SHP77 treated with DMSO at 0.1 percent for 48 hours (cell line): ENCODE measurements at regions not wholly inside any gene's neighbourhood (a gene's known extent, or its start where the extent isn't known, plus 50 kb on each side); places are given as distances from the start of the nearest gene placed in this dataset.

Experiments
- DNase-seq: peaks from one replicate; lab custom pipeline; 2025; lab: John Stamatoyannopoulos, UW

DNA sequence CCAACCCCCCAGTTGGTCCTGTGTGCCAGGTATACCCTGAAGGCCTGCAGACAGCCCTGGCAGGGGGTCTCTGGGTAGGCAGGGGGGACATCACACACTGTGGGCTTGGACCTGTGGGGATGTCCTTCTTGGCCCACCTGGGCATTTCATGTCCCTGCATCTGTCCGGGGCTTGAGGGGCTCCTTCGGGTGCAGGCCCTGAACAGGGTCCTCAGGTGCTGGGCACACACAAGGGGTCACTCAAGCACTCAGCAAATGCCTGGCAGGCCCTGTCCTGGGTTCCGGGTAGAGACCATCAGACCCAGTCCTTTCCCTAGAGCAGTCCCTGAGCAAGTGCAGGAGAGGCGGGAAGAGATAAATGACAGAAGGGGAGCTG is 70.5 kb upstream of the WNT11 start:
- no peak for DNase-seq

DNA sequence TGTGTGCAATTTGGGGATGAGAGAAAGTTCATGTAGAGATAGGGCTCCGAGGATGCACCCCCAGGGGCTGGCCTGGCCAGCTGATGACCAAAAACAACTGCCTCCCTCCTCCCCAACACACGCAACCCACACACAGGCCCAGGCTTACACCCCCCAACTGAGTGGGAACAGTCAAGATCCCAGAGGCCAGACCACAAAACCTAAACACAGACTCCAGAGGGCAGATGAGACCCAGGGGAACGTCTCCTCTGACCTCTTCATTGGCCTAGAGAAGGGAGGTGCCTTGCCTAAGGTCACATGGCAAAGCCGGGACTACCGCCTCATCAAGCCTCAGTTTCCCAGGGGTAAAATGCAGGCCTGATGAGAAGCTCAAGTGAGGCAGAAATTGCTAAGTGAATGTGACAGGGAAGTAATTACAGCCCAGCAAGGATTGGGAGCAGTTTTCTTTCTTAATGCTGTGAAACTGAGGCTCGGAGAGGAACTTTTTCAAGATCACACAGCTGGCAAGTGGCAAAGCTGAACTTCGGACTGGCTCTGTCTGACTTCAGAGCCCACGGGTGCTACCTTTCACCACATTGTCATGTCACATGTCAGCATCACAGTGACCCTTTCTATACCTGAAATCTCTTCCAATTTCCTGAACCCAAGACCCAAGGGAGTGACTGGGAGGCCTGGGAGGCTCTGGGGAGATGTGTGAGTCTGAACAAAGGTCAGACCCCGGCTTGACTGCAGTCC is 69.9 kb upstream of the WNT11 start:
- DNase-seq = no peak

DNA sequence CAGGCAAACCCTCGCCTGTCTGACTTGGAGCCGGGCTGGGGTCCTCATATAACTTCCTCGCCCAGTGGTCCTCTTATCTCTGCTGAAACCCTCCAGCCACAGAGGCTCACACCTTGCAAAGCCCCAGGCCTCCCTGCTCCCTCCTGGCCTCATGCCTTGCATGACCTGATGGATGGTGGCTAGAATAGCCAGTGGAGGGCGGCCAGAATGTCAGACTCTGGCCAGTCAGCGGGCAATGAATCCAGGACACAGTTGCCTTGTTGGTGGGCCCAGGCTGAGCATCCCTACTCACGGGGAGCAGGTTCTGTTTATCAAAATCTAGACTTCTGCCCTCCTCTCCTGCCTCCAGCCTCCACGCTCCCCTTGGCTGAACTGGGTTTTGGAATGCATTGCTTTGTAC is 69.1 kb upstream of the WNT11 start:
- no peak for DNase-seq

DNA sequence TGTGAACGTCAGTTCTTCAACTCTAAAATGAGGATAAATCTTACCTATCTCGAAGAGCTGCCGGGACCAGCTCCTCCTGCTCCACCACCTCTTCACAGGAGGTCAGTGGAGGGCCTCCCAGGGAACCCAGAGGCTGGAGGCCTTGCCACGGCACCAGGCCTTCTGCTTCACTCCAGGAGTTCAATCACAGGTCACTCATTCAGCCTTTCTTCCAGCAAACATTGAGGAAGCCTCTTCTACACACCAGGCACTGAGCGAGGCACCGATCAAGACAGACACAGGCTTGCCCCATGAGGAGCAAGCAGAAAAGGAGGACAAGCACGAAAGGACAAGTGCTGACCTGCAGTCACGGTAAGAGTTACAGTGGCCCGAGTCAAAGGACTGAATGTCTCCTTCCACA is 64.8 kb upstream of the WNT11 start:
- DNase-seq = no peak

DNA sequence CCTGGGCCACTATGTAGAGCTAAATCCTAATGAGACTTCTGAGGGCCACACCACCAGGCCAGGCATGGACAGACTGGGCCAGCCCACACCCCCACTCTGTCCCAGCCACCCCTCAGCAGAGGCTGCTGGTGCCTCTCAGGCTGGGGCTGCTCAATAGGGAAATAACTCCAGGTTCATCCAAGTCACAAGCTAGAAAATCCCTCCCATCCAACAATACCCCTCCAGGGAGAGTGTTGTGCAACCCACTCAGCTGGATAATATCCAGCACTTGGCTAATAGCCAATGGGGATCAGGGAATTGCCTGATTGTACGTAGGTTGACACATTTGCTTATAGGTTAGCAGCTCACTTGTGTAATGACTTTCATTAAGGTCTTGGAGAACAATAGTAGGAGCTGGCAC is 64.1 kb upstream of the WNT11 start:
- DNase-seq = no peak

DNA sequence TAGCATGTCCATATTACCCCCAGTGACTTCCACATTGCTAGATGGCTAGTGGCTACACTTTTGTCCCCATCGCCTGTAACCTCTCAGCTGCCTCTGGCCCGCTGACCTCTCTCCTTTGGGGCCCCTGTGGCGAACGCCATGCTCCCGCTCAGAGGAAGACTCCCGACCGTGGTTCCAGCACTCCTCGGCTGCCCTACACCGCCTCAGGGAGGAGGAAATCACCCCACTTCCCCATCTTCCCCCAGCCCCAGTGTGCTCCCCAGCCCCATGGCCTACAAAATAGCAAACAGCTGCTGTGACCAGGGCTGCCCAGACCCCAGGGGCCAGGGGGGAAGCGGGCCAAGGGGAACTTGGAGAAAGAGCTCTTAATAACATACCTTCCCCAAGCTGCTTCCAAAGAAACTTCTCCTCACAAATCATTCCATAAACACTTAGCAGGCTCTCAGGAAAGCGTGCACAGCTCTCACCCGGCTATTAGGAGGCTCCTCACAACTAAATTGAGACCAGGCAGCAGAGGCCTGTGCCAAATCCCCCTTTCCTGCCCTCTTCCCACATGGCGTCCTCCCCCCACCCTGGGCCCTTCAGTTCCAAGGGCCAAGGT is 63.5 kb upstream of the WNT11 start:
- no peak for DNase-seq

DNA sequence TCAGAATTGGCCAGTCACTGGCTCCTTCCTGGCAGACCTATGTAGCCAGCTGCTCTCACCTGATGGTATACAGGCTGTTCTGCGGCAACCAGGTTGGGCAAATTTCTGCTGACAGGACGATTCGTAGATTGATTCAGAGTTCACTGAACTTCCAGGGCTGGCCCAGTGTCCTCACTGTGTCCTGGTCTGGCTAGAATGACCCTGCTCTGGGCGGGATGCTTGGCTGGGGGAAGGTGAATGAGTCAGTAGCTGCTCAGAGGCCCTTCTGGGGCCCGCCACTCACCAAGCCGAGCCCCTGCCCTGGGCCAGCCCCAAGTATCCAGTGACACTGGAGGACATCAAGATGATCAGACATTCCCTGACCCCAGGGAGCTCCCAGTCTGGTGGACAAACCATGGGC is 62.9 kb upstream of the WNT11 start:
- no peak for DNase-seq

DNA sequence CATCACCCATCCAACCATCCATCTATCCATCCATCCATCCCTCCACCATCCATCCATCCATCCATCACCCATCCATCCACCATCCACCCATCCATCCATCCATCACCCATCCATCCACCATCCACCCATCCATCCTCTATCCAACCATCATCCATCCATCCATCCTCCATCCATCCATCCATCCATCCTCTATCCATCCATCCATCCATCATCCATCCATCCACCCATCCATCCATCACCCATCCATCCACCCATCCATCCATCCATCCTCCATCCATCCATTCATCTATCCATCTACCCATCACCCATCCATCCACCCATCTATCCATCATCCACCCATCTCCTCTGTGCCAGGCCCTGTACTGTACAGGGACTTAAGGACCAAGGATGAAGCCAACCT is 62.2 kb upstream of the WNT11 start:
- DNase-seq = no peak

DNA sequence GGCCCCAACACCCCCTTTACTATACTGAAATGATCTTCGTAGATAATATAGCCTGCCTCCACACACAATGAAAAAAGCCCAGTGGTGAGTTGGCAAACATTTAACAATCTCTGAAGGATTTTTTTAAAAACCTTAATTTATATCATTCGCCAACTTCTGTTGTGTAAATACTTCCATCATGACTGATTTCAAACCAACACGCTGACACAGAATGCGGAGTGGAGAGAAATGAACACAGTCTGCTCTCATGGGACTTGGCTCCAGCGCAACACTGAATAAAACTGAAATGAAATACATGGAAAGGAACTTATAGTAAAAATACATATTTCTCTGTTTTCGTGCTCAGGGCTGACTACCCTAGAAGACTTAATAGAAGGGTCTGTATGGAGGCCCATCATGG is 61.3 kb upstream of the WNT11 start:
- DNase-seq = no peak

DNA sequence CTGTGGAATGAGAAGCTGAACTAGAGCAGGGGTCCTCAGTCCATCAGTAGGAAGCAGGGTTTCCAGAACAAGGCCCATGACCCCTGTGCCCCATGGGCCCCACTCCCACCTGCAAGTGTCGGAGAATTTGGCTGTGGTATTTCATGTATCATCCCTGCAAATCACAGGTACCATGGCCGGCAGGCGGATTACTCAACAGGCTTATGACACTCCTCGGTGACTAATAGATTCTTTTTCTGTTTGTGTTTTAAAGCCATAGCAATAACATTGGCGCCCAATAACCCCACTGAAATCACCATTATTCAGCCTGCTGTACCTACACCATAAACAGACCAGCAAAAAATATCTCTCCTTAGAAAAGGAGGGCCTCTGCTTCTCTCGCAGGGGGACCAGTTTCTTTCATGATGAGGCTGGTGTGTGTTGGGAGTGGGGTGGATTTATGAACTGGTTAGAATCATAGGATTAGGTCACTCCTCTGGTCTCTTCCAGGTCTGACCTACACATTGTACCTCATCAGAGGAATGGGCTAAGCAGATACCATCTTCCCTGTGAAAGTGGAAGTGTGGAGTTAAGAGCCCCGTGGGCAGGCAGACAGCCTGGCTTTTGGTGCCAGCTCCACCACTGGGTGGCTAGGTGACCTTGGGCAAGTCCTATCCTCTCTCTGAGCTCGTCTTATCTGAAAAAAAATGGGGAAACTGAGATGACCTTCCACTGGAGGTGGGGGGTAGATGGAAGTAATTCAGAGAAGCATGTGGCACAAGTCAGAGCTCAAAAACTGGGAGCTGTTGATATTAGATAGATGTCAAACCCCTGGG is 60.2 kb upstream of the WNT11 start:
- no peak for DNase-seq

DNA sequence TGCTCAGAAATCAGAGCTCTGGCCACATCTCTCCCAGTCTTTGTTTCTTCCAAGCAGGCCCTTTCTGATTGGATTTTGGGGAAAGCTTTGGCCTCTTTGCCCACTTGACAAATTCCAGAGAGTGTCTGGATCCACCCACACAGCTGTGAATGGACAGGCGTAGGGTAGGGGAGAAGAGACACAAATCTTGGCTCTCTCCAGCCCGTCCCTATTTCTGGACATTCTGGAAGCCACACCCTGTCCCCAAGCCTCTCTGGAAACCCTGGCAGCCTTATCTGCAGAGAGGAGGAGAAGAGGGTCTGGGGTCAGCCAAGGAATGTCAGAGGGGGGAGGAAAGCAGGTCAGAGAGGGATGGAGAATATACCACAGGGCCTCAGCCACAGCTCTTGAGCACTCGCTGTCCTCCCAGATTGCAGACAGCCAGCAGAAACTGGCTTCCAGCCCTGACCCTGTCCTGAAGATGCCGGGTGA is 59.5 kb upstream of the WNT11 start:
- DNase-seq = no peak

DNA sequence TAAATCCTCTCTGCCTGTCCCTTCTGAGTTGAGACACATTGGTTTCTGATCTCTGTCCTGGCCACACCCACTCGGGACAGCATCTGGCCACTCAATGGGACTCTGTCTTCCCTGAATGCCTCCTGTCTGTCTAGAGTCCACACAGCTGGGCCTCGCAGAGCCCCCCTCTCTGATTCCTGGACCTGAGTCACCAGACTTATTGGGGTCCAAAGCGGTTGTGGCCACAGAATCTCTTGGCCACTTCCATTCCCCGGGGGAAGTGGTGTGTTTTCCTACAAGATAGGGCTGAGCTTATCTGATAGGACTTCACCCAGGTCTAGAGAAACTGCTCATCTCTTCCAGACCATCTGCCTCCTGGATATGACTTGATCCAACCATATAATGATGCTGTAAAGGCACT is 57.4 kb upstream of the WNT11 start:
- no peak for DNase-seq

DNA sequence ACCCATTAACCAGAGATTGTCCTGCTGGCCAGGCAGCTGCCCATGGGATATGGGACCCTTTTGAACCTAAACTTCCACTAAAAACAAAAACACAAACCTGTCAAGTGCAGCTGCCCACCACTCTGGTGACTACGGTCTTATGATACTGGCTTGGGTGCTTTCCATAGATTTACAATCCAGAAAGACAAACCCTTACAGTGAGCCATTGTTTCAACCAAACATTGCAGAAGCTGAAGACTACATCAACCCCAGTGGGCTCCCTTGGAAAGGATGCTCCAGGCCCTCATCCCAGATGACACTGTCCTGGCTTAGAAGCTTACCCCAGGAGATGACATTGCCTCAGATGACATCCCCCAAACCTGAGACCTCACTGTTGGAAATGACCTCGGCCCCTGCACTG is 56.9 kb upstream of the WNT11 start:
- no peak for DNase-seq

DNA sequence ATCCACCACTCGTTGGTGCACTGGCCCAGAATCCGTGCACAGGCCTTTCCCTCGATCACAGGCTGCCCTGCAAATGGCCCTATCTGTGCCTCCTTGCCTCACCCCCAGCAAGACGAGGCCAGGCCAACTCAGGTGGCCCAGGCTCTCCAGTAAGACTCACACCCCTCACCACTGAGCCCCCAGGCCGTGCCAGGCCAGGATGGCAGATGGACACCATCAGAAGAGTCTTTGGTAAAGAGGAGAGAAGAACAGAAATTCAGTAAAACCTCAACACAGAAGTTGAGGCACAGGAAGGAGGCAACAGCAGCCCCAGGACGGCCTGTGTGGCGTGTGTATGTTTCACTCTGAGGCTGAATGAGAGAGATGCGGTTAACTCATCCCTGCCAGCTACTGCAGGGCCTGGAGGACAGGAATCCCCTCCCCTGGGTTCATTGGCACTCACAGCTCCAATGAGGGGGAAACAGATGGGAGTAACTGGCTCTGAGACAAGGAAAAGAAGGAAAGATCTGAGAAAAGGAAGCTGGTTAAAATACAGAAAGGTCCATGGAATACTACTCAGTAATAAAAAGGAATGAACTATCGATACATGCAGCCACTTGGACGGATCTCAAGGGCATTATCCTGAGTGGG is 54.1 kb upstream of the WNT11 start:
- no peak for DNase-seq

DNA sequence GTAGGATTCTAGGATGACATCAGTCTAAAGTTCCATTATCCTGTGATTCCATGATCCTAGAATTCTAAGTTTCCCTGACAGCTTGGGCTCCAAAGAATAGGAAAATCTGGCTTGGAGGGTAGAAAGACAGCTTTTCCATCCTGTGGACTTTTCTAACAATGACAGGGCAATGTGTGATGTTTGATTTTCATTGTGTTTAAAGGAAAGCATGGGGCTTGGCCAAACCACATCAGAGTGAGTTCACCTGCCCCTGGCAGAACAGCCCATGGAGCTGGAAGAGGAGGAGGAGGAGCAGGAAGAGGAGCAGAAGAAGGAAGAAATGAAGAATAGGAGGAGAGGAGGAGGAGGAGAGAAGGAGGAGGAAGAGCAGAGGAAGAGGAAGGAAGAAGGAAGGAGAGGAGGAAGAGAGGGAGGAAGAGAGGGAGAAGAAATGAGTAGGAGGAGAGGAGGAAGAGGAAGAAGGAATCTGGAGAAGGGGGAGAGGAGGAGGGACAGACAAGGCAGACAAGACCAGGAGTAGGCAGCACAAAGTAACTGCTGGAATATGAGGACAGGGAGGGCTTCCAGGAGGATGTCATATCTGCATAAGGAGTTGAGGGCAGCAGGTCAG is 53.1 kb upstream of the WNT11 start:
- no peak for DNase-seq

DNA sequence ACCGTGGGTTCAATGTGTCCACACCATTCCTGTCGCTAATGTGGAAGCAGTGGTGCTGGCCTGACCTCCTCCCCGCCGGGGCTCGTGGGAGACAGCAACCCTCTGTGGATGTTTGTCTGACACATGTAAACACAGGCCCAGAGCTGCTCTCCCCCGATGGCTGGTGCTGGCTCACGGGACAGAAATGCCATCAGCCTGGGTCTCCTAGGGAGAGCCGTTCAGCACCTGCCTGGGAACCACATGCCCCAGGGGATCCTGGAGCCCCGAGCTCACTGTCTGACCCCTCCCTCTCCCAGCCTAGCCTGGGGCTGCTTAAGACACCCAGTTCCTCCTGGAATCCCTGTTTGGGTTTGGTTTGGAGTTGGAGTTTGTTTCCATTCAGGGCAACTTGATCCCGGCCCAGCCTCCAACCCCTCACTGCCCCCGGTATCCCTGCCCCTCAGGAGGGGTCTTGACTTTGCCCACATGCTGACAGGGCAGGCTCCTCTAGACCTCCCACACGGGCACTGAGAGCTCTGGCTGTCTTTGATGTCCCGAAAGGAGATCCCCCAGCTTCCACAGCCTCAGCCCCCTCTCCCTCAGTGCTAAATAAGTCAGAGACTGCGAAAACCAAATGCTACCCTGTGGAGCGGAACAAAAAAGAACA is 50.9 kb upstream of the WNT11 start:
- no peak for DNase-seq

DNA sequence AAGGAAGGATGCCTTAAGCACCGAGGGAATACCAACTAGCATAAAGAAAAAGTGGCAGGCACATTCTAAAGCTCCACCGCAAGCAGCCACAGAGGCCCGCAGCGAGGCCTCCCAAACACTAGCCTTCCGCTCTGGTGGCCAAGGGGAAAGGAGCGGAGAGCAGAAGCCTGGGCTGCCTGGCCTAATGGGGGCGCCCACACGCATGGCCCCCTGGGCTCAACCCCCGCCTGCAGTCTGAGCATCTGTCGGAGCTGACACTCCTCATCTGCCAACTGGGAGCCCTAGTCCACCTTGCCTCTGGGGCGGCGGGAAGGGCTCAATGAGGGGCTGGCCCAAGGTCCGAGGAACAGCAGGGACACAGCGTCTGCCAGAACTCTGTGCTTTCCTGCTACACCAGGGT is 50.1 kb upstream of the WNT11 start:
- no peak for DNase-seq
